Caco-2 (cell line): ENCODE measurements at regions not wholly inside any gene's neighbourhood (a gene's known extent, or its start where the extent isn't known, plus 50 kb on each side); places are given as distances from the start of the nearest gene placed in this dataset.

ENCODE experiments used
- BruUV-seq: library from RNA; stranded (reverse); fragments of 400-500 nt; replicated peaks from 2 replicates; lab custom pipeline; 2021; lab: Mats Ljungman, UMichigan
- CTCF ChIA-PET: fragments of 300-600 bp; sonication (Branson Sonifier 250); formaldehyde crosslinking; loops from one replicate; lab custom pipeline; 2022; ENCODE audit warnings: antibody characterized with exemption; lab: Charles Lee
- POLR2A ChIA-PET: fragments of 300-600 bp; sonication (Branson Sonifier 250); formaldehyde crosslinking; loops from one replicate; lab custom pipeline; 2022; ENCODE audit warnings: antibody characterized with exemption; lab: Charles Lee
- DNase-seq, 2 experiments: peaks; one replicate each; pipeline versions ENCODE4 v3.0.0 to v3.0.0-alpha.2; 2020 to 2022
- H3K27me3 ChIP-seq: replicated peaks from 2 replicates; pipeline ENCODE4 v1.6.0; 2011; ENCODE audit warnings: low read length; ENCODE audit not compliant: control insufficient read depth, insufficient read depth
- H3K36me3 ChIP-seq: 2 replicates; pipeline ENCODE4 v1.5.1; 2011; ENCODE audit warnings: low read length; ENCODE audit not compliant: control insufficient read depth, insufficient read depth
- H3K4me1 ChIP-seq: fragments of 250-450 bp; sonication (Bioruptor Pico); 2 replicates; pipeline ENCODE4 v1.5.1; 2020; ENCODE audit warnings: mild to moderate bottlenecking
- H3K4me3 ChIP-seq: 2 replicates; pipeline ENCODE4 v1.5.1; 2011; ENCODE audit warnings: low read depth, mild to moderate bottlenecking, control low read depth, low read length
- H3K9me3 ChIP-seq: fragments of 250-450 bp; sonication (Bioruptor Pico); 2 replicates; pipeline ENCODE4 v1.5.1; 2020; ENCODE audit warnings: mild to moderate bottlenecking, moderate library complexity
- H3K27ac Mint-ChIP-seq: one replicate; pipeline ENCODE4 v1.8.0; 2022; ENCODE audit warnings: mixed read lengths; ENCODE audit not compliant: unreplicated experiment
- H3K27me3 Mint-ChIP-seq: one replicate; pipeline ENCODE4 v1.8.0; 2022; ENCODE audit warnings: mixed read lengths; ENCODE audit not compliant: insufficient read depth, unreplicated experiment
- H3K36me3 Mint-ChIP-seq: one replicate; pipeline ENCODE4 v1.8.0; 2022; ENCODE audit warnings: mild to moderate bottlenecking, mixed read lengths; ENCODE audit not compliant: insufficient read depth, unreplicated experiment
- H3K4me1 Mint-ChIP-seq: one replicate; pipeline ENCODE4 v1.8.0; 2022; ENCODE audit warnings: low read depth, mixed read lengths; ENCODE audit not compliant: unreplicated experiment
- H3K4me3 Mint-ChIP-seq: one replicate; pipeline ENCODE4 v1.8.0; 2022; ENCODE audit warnings: mild to moderate bottlenecking, moderate library complexity, mixed read lengths; ENCODE audit not compliant: unreplicated experiment
- H3K9me3 Mint-ChIP-seq: one replicate; pipeline ENCODE4 v1.8.0; 2022; ENCODE audit warnings: mixed read lengths; ENCODE audit not compliant: unreplicated experiment
- intact Hi-C: fragments of 100-400 bp; cut with micrococcal nuclease; formaldehyde crosslinking; loops from one replicate; pipeline ENCODE4 v1.10.0; 2022; ENCODE audit not compliant: unreplicated experiment
- TF ChIP-seq, protein P1 (sequence below), 2 experiments: fragments of 200-600 bp in 1 of 2; IDR thresholded peaks; 1 replicate in 1 of 2; 2 replicates in 1 of 2; pipeline versions ENCODE4 v1.5.1 to v1.8.0; 2011 to 2022; ENCODE audit warnings: antibody characterized with exemption in 1 of 2, control low read depth in 1 of 2, inconsistent platforms in 1 of 2, low read depth in 1 of 2, low read length in 1 of 2, mild to moderate bottlenecking in 1 of 2, moderate library complexity in 1 of 2; ENCODE audit not compliant: insufficient read depth in 1 of 2, severe bottlenecking in 1 of 2, unreplicated experiment in 1 of 2

DNA sequence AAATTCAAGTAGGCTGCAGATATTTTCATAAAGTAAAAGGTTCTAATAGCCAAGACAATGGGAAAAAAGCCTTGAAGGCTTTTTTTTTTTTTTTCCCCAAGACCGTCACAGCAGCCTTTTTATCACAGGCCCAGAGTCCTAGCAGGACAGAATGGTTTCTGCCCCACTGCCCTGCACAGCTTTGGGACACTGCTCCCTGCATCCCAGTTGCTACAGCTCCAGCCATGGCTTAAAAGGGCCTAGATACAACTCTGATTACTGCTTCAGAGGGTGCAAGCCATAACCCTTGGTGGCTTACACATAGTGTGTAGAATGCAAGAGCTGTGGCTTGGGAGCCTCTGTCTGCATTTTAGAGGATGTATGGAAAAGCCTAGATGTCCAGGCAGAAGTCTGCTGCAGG lies 1362.8 kb downstream of the SLITRK5 start:
- CTCF ChIA-PET = no interaction called here

DNA sequence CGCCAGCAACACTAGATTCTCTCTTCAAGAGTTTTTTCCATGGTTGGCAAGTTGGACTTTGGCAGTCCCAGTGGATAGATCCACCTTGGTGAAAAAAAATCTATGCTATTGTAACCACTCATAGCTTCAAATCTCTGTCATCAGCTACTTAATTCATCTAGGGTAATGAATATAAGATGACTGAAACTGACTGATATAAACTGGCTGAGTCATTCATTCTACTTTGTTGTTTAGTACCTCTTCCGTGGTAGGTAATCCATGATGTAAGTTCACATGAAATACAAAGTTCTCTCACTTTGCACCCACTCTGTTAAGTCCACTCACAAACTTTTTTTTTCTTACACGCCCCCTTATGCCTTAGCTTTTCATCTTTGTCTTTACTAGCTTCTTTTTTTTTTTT lies 1381.5 kb downstream of the SLITRK5 start:
- intact Hi-C loops = no loop called here
- TF ChIP-seq, protein P1, sequence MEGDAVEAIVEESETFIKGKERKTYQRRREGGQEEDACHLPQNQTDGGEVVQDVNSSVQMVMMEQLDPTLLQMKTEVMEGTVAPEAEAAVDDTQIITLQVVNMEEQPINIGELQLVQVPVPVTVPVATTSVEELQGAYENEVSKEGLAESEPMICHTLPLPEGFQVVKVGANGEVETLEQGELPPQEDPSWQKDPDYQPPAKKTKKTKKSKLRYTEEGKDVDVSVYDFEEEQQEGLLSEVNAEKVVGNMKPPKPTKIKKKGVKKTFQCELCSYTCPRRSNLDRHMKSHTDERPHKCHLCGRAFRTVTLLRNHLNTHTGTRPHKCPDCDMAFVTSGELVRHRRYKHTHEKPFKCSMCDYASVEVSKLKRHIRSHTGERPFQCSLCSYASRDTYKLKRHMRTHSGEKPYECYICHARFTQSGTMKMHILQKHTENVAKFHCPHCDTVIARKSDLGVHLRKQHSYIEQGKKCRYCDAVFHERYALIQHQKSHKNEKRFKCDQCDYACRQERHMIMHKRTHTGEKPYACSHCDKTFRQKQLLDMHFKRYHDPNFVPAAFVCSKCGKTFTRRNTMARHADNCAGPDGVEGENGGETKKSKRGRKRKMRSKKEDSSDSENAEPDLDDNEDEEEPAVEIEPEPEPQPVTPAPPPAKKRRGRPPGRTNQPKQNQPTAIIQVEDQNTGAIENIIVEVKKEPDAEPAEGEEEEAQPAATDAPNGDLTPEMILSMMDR (IDR thresholded peaks at IDR 0.05; ENCODE audit: insufficient read depth in 1 of 2, low read depth in 1 of 2, low read length in 1 of 2, severe bottlenecking in 1 of 2, unreplicated experiment in 1 of 2) = no peak
- DNase-seq = no peak
- CTCF ChIA-PET = no interaction called here
- Histone ChIP-seq H3K27me3 (no peaks in the 10 kb centered on the region), H3K36me3 (no peaks in the 10 kb centered on the region), H3K4me3 (no peak overlapping the region), H3K9me3 (no peaks in the 10 kb centered on the region), H3K4me1 (no peaks in the 10 kb centered on the region)
- Mint-ChIP-seq H3K9me3 (no peaks in the 10 kb centered on the region), H3K4me1 (no peaks in the 10 kb centered on the region), H3K36me3 (no peaks in the 10 kb centered on the region), H3K27me3 (no peaks in the 10 kb centered on the region), H3K4me3 (no peak overlapping the region), H3K27ac (no peak overlapping the region)
- POLR2A ChIA-PET = no interaction called here
- no TSS peak for BruUV-seq

More for the DNA sequence above, 1362.8 kb downstream of the SLITRK5 start:
- Mint-ChIP-seq H3K36me3 (no peaks in the 10 kb centered on the region), H3K4me1 (no peaks in the 10 kb centered on the region), H3K4me3 (no peak overlapping the region), H3K9me3 (peaks cover 22% of the 10 kb centered on the region), H3K27me3 (no peaks in the 10 kb centered on the region), H3K27ac (no peak overlapping the region)
- H3K9me3 ChIP-seq = peaks cover 10% of the 10 kb centered on the region
- BruUV-seq = no TSS peak
- POLR2A ChIA-PET = interaction anchor here (0.7 kb wide), 1 partner anchor 707 kb away, joined by 5 read pairs; no protein-coding TSS in a partner anchor
- intact Hi-C loops = no loop called here
- no peak for DNase-seq
- H3K4me1 ChIP-seq = no peaks in the 10 kb centered on the region
- H3K36me3 ChIP-seq = no peaks in the 10 kb centered on the region
- no peak overlapping the region for H3K4me3 ChIP-seq
- TF ChIP-seq, protein P1 (IDR thresholded peaks at IDR 0.05; ENCODE audit: insufficient read depth in 1 of 2, low read depth in 1 of 2, low read length in 1 of 2, severe bottlenecking in 1 of 2, unreplicated experiment in 1 of 2) = no peak
- no peaks in the 10 kb centered on the region for H3K27me3 ChIP-seq

DNA sequence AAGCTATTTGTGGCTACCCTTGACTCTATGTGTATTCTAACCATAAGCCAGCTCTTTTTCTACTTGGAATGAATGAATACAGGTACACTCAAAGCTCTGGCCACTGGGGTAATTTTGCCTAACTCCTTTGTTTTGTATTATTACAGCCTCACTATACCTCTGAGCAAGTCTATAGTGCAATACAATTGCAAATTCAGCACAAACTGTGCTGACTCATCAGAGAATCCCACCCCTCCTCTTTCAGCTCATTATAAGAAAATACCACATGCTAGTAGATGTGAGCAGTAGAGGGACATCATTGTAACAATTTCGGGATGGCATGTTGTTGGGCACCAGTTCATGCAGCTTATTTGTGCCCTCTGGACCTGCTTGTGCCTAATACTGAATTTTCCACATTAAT lies 1382.2 kb downstream of the SLITRK5 start:
- Mint-ChIP-seq H3K9me3 (no peaks in the 10 kb centered on the region), H3K36me3 (no peaks in the 10 kb centered on the region), H3K27ac (no peak overlapping the region), H3K4me1 (no peaks in the 10 kb centered on the region), H3K27me3 (no peaks in the 10 kb centered on the region), H3K4me3 (no peak overlapping the region)
- no peaks in the 10 kb centered on the region for H3K4me1 ChIP-seq
- no peaks in the 10 kb centered on the region for H3K27me3 ChIP-seq
- no peaks in the 10 kb centered on the region for H3K9me3 ChIP-seq
- H3K36me3 ChIP-seq = no peaks in the 10 kb centered on the region
- POLR2A ChIA-PET = no interaction called here
- no TSS peak for BruUV-seq
- no peak overlapping the region for H3K4me3 ChIP-seq
- intact Hi-C loops = no loop called here
- CTCF ChIA-PET = no interaction called here
- DNase-seq = no peak
- TF ChIP-seq, protein P1 (IDR thresholded peaks at IDR 0.05; ENCODE audit: insufficient read depth in 1 of 2, low read depth in 1 of 2, low read length in 1 of 2, severe bottlenecking in 1 of 2, unreplicated experiment in 1 of 2) = no peak
